Coronary artery (tissue), 2 donors: ENCODE measurements at regions not wholly inside any gene's neighbourhood (a gene's known extent, or its start where the extent isn't known, plus 50 kb on each side); places are given as distances from the start of the nearest gene placed in this dataset.
"Not testable (repeated sequence)": the region's sequence is repeated elsewhere in the genome, so short reads cannot be mapped to it uniquely, and the experiment has no call there.

Experiments
- DNase-seq: peaks from one replicate; pipeline ENCODE4 v3.0.0-alpha.2; 2017; ENCODE audit warnings: low spot score
- H3K27ac ChIP-seq, 2 donors: fragments of 200-600 bp; sonication (generic); one replicate each; pipeline ENCODE4 v1.5.1; 2016 to 2019
- H3K4me3 ChIP-seq: fragments of 200-600 bp; sonication (generic); 2 replicates; pipeline ENCODE4 v1.5.1; 2016; ENCODE audit warnings: mild to moderate bottlenecking, moderate library complexity
- CTCF ChIP-seq: fragments of 200-600 bp; sonication (generic); IDR thresholded peaks from one replicate; pipeline ENCODE4 v1.5.1; 2019; ENCODE audit warnings: antibody characterized with exemption

- H3K27ac ChIP-seq: no peak overlapping the region
- no peak overlapping the region for H3K4me3 ChIP-seq
- TF ChIP-seq CTCF: no peak
- DNase-seq: no peak
Observed at GRCh38 chr7:145795132-145795531, 321.5 kb upstream of the CNTNAP2 start.

GRCh38 chr7:145784809-145785780 lies 331.5 kb upstream of the CNTNAP2 start:
- Histone ChIP-seq H3K27ac (no peak overlapping the region), H3K4me3 (no peak overlapping the region)
- no peak for TF ChIP-seq CTCF
- DNase-seq: no peak

- not testable (repeated sequence) for H3K4me3 ChIP-seq, H3K27ac ChIP-seq, DNase-seq
Observed at GRCh38 chr7:145781388-145781787, 335.2 kb upstream of the CNTNAP2 start.

- no peak for TF ChIP-seq CTCF
- H3K27ac ChIP-seq: no peak overlapping the region
- no peak for DNase-seq
- H3K4me3 ChIP-seq: no peak overlapping the region
Observed at GRCh38 chr7:145779140-145779539, 337.5 kb upstream of the CNTNAP2 start.

DNA sequence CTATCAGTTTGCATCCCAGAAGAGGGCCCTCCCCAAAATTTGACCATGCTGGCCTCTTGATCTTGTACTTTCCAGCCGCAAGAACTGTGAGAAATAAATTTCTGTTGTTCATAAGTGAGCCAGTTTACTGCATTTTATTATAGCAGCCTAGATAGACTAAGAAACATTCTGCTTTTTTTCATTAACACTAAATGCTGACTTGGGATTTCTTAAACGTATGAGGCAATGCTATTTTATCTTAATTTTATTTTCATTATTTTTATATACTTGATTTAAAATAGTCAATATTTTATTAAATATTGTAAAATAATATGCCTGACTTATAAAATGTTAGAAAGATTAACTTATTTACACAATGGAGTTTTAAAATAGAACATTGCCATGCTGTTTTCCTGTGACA lies 341.8 kb upstream of the CNTNAP2 start:
- Histone ChIP-seq H3K27ac (no peak overlapping the region), H3K4me3 (no peak overlapping the region)
- no peak for TF ChIP-seq CTCF
- no peak for DNase-seq

GRCh38 chr7:145753004-145753403 lies 363.6 kb upstream of the CNTNAP2 start:
- H3K27ac ChIP-seq: no peak overlapping the region
- no peak overlapping the region for H3K4me3 ChIP-seq
- no peak for TF ChIP-seq CTCF
- DNase-seq: no peak

DNA sequence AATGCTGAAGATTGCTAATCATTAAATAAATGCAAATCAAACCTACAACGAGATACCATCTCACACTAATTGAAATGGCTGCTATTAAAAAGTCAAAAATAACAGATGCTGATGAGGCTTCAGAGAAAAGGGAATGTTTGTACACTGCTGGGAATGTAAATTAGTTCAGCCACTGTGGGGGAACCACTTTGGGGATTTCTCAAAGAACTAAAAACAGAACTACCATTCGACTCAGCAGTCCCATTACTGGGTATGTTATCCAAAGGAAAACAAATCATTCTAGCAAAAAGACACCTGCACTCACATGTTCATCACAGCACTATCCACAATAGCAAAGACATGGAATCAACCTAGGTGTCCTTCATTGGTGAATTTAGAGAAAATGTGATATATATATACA lies 379.0 kb upstream of the CNTNAP2 start:
- TF ChIP-seq CTCF: no peak
- Histone ChIP-seq H3K27ac (no peak overlapping the region), H3K4me3 (no peak overlapping the region)
- no peak for DNase-seq
